ENCODE measurements at regions not wholly inside any gene's neighbourhood (a gene's known extent, or its start where the extent isn't known, plus 50 kb on each side); places are given as distances from the start of the nearest gene placed in this dataset.
"Not testable (repeated sequence)": the region's sequence is repeated elsewhere in the genome, so short reads cannot be mapped to it uniquely, and the experiment has no call there.

- POLR2A ChIA-PET = no interaction called here
- no peak overlapping the region for H3K4me3 Mint-ChIP-seq
- ATAC-seq (ENCODE audit: low read depth) (no peak), DNase-seq (no peak)
- no peak overlapping the region for H3K27ac Mint-ChIP-seq
- no peaks in the 10 kb centered on the region for H3K9me3 Mint-ChIP-seq
- H3K4me1 Mint-ChIP-seq = no peaks in the 10 kb centered on the region
- peaks cover 2% of the 10 kb centered on the region for H3K27me3 Mint-ChIP-seq
- H3K36me3 Mint-ChIP-seq = no peaks in the 10 kb centered on the region
Measured at GRCh38 chr2:117618607-117619006, 195.9 kb upstream of the DDX18 start.

- ATAC-seq (ENCODE audit: low read depth) = no peak
- POLR2A ChIA-PET = no interaction called here
- no peaks in the 10 kb centered on the region for H3K4me1 Mint-ChIP-seq
- no peak overlapping the region for H3K27ac Mint-ChIP-seq
- H3K4me3 Mint-ChIP-seq = no peak overlapping the region
- peaks cover 2% of the 10 kb centered on the region for H3K27me3 Mint-ChIP-seq
- H3K9me3 Mint-ChIP-seq = no peaks in the 10 kb centered on the region
- DNase-seq = no peak
- no peaks in the 10 kb centered on the region for H3K36me3 Mint-ChIP-seq
Measured at GRCh38 chr2:117621326-117621725, 193.2 kb upstream of the DDX18 start.

DNA sequence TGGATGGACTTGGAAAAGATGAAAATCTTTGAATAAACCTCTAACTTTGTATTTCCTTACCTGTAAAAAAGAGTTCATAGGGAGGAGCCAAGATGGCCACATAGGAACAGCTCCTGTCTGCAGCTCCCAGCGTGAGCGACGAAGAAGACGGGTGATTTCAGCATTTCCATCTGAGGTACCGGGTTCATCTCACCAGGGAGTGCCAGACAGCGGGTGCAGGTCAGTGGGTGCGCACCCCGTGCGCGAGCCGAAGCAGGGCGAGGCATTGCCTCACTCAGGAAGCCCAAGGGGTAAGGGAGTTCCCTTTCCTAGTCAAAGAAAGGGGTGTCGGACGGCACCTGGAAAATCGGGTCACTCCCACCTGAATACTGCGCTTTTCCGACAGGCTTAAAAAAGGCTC, 191.3 kb upstream of the DDX18 start:
- POLR2A ChIA-PET; H3K27ac Mint-ChIP-seq; DNase-seq; H3K9me3 Mint-ChIP-seq; H3K4me1 Mint-ChIP-seq; H3K27me3 Mint-ChIP-seq; H3K36me3 Mint-ChIP-seq; ATAC-seq (ENCODE audit: low read depth); H3K4me3 Mint-ChIP-seq: not testable (repeated sequence)

DNA sequence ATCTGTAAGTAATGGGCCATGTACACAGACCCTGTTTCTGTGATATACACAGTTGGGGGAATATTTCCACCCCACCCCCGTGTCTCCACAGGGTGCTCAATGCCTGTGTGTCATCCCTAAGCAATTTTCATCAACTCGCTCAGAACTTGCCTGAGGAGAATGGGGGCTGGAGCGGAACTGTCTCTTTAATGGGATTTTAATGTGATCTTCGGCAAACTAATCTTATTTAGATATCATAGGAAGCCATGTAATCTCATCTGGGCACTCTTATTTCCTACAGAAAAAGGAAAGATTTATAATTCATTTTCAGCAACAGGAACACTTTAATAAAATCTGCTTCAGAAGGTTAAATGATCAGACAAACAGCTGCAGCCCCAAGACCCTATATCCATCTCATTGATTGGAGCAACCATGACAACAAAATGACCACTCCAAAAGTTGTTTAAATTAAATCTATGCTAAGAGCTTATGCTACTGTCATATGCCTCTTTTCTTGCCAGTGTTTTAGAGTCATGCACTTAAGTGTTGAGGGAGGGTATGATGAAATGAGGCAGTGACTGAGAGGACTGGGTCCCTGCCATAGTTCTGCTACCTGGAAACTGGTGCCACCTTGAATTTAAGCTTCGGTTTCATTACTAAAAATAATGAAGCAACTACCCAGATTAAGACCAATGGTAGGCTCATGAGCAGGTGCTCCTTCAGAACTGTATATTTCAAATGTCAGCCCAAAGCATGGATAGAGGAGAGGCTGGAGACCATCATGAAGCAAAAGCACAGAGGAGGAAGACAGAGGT, 183.1 kb upstream of the DDX18 start:
- H3K4me3 Mint-ChIP-seq = no peak overlapping the region
- POLR2A ChIA-PET = no interaction called here
- no peaks in the 10 kb centered on the region for H3K9me3 Mint-ChIP-seq
- no peaks in the 10 kb centered on the region for H3K36me3 Mint-ChIP-seq
- no peak overlapping the region for H3K27ac Mint-ChIP-seq
- no peaks in the 10 kb centered on the region for H3K4me1 Mint-ChIP-seq
- H3K27me3 Mint-ChIP-seq = no peaks in the 10 kb centered on the region
- no peak for DNase-seq
- no peak for ATAC-seq (ENCODE audit: low read depth)

- H3K4me1 Mint-ChIP-seq = no peaks in the 10 kb centered on the region
- H3K27ac Mint-ChIP-seq = no peak overlapping the region
- no peak for DNase-seq
- POLR2A ChIA-PET = no interaction called here
- ATAC-seq (ENCODE audit: low read depth) = no peak
- no peak overlapping the region for H3K4me3 Mint-ChIP-seq
- no peaks in the 10 kb centered on the region for H3K36me3 Mint-ChIP-seq
- no peaks in the 10 kb centered on the region for H3K27me3 Mint-ChIP-seq
- H3K9me3 Mint-ChIP-seq = no peaks in the 10 kb centered on the region
Measured at GRCh38 chr2:117635481-117635880, 179.0 kb upstream of the DDX18 start.

GRCh38 chr2:117639401-117639800, 175.1 kb upstream of the DDX18 start:
- H3K4me1 Mint-ChIP-seq = no peaks in the 10 kb centered on the region
- no peaks in the 10 kb centered on the region for H3K27me3 Mint-ChIP-seq
- H3K9me3 Mint-ChIP-seq = no peaks in the 10 kb centered on the region
- no peaks in the 10 kb centered on the region for H3K36me3 Mint-ChIP-seq
- H3K27ac Mint-ChIP-seq = no peak overlapping the region
- ATAC-seq (ENCODE audit: low read depth) (no peak), DNase-seq (no peak)
- H3K4me3 Mint-ChIP-seq = no peak overlapping the region
- POLR2A ChIA-PET = no interaction called here

DNA sequence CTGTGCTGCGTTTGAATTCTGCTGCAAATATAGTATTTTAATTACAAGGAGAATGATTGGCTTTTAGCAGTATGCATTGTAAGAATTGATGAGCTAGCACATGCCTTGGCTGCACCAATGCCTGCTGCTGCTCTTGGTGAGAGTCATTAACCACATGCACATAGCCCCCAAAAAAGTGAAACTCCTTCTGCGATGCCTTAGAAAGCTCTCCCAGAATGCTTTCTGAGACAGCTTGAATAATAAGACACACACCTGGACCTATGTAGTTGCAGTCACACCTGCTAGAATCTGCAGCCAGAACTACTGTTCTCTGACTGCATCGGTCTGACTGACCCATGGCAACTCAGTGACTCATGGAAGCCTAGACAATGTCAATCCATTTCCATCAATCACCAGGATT, 170.1 kb upstream of the DDX18 start:
- H3K27ac Mint-ChIP-seq = no peak overlapping the region
- H3K27me3 Mint-ChIP-seq = no peaks in the 10 kb centered on the region
- H3K4me3 Mint-ChIP-seq = no peak overlapping the region
- no peaks in the 10 kb centered on the region for H3K36me3 Mint-ChIP-seq
- peaks cover 3% of the 10 kb centered on the region for H3K9me3 Mint-ChIP-seq
- POLR2A ChIA-PET = no interaction called here
- no peaks in the 10 kb centered on the region for H3K4me1 Mint-ChIP-seq
- DNase-seq = no peak
- no peak for ATAC-seq (ENCODE audit: low read depth)

DNA sequence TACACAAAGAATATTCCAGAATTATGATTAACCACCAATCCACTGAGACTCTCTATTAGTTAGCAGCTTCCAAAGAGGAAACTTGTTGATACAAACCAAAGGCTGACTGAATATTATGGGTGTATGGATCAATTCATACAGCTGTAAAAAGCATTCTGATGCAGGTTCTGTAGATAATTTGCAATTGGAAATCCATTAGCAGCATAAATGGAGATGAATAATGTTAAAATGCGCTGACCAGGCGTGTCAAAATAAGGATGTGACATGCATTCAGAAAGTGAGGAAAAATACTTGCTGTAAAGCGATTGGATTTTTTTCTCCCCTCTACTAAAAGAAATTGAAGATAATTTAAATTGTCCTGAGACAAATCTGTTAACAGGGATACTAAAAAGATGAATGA, 169.0 kb upstream of the DDX18 start:
- peaks cover 3% of the 10 kb centered on the region for H3K9me3 Mint-ChIP-seq
- H3K4me3 Mint-ChIP-seq = no peak overlapping the region
- POLR2A ChIA-PET = no interaction called here
- H3K27me3 Mint-ChIP-seq = no peaks in the 10 kb centered on the region
- H3K36me3 Mint-ChIP-seq = no peaks in the 10 kb centered on the region
- DNase-seq (no peak), ATAC-seq (ENCODE audit: low read depth) (no peak)
- H3K27ac Mint-ChIP-seq = no peak overlapping the region
- H3K4me1 Mint-ChIP-seq = no peaks in the 10 kb centered on the region

GRCh38 chr2:117646099-117646498, 168.4 kb upstream of the DDX18 start:
- POLR2A ChIA-PET = no interaction called here
- H3K4me3 Mint-ChIP-seq = no peak overlapping the region
- ATAC-seq (ENCODE audit: low read depth) = no peak
- H3K9me3 Mint-ChIP-seq = peaks cover 3% of the 10 kb centered on the region
- no peak overlapping the region for H3K27ac Mint-ChIP-seq
- no peak for DNase-seq
- no peaks in the 10 kb centered on the region for H3K27me3 Mint-ChIP-seq
- no peaks in the 10 kb centered on the region for H3K4me1 Mint-ChIP-seq
- H3K36me3 Mint-ChIP-seq = no peaks in the 10 kb centered on the region

GRCh38 chr2:117646872-117647271, 167.6 kb upstream of the DDX18 start:
- no peaks in the 10 kb centered on the region for H3K36me3 Mint-ChIP-seq
- DNase-seq (no peak), ATAC-seq (ENCODE audit: low read depth) (no peak)
- peaks cover 3% of the 10 kb centered on the region for H3K9me3 Mint-ChIP-seq
- no peak overlapping the region for H3K27ac Mint-ChIP-seq
- POLR2A ChIA-PET = no interaction called here
- H3K4me3 Mint-ChIP-seq = no peak overlapping the region
- H3K4me1 Mint-ChIP-seq = no peaks in the 10 kb centered on the region
- no peaks in the 10 kb centered on the region for H3K27me3 Mint-ChIP-seq

DNA sequence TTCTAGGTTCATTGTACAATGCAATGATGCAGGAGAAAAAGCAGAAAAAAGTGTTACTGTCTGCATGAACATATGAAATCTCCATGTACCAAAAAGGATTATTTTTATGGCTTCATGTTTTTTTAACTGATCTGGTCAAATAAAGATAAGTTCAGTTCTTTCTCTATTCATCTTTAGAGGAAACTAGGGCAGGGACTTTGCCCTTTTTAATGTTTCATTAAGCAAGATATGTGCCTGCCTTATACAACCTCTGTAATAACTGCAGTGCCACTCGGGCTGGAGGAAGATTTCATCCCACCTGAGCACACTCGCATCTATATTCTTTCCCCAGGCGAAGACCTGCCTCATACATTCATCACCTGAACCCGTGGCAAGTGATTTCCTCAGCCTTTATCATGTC, 157.9 kb upstream of the DDX18 start:
- DNase-seq = no peak
- POLR2A ChIA-PET = no interaction called here
- H3K27me3 Mint-ChIP-seq = no peaks in the 10 kb centered on the region
- ATAC-seq (ENCODE audit: low read depth) = no peak
- H3K4me1 Mint-ChIP-seq = no peaks in the 10 kb centered on the region
- no peak overlapping the region for H3K27ac Mint-ChIP-seq
- H3K4me3 Mint-ChIP-seq = no peak overlapping the region
- no peaks in the 10 kb centered on the region for H3K36me3 Mint-ChIP-seq
- peaks cover 1% of the 10 kb centered on the region for H3K9me3 Mint-ChIP-seq

- ATAC-seq (ENCODE audit: low read depth) = no peak
- H3K9me3 Mint-ChIP-seq = peaks cover 1% of the 10 kb centered on the region
- DNase-seq = no peak
- no peak overlapping the region for H3K27ac Mint-ChIP-seq
- H3K27me3 Mint-ChIP-seq = no peaks in the 10 kb centered on the region
- H3K4me3 Mint-ChIP-seq = no peak overlapping the region
- no peaks in the 10 kb centered on the region for H3K4me1 Mint-ChIP-seq
- POLR2A ChIA-PET = no interaction called here
- no peaks in the 10 kb centered on the region for H3K36me3 Mint-ChIP-seq
Measured at GRCh38 chr2:117661619-117662018, 152.9 kb upstream of the DDX18 start.

DNA sequence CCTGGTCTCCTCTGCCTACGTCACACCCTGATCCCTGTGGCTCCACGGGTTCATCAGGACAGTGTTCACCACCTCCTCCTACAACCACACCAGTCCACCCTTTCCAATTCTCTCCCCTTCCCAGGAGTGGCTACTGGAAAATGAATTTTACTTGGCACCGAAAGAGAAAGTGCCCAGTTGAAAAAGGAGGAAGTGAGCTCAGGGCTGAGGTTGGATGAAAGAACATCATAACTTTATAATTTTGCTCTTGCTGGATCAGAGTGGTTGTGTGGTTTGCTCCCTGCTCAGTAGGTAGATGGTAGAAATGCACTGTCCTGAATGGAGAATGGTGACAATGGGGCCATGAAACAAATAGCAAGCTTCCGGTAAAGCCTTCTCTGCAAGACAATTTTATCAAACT, 140.3 kb upstream of the DDX18 start:
- Mint-ChIP-seq H3K27ac (no peak overlapping the region), H3K9me3 (no peaks in the 10 kb centered on the region), H3K27me3 (no peaks in the 10 kb centered on the region), H3K4me1 (no peaks in the 10 kb centered on the region), H3K36me3 (no peaks in the 10 kb centered on the region), H3K4me3 (no peak overlapping the region)
- DNase-seq = no peak
- no peak for ATAC-seq (ENCODE audit: low read depth)
- POLR2A ChIA-PET = no interaction called here

DNA sequence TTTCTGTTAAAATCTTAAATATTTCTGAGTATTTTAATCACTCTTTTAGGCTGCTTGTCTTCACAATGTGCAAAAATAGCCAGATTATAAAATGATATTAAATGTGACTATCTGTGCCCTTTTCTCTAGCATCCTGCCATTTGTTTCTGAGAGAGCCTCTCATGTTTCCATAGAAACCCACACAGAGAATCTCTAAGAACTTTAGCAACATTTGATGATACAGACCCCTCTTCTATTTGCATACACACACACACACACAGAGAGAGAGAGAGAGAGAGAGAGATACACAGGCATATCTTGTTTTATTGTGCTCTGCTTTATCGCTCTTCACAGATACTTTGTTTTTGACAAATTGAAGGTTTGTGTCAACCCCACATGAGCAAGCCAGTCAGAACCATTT, 134.5 kb upstream of the DDX18 start:
- POLR2A ChIA-PET = no interaction called here
- DNase-seq (no peak), ATAC-seq (ENCODE audit: low read depth) (no peak)
- Mint-ChIP-seq H3K4me3 (no peak overlapping the region), H3K36me3 (no peaks in the 10 kb centered on the region), H3K9me3 (no peaks in the 10 kb centered on the region), H3K27ac (no peak overlapping the region), H3K27me3 (peaks cover 5% of the 10 kb centered on the region), H3K4me1 (no peaks in the 10 kb centered on the region)

- POLR2A ChIA-PET = no interaction called here
- Mint-ChIP-seq H3K9me3 (no peaks in the 10 kb centered on the region), H3K4me1 (no peaks in the 10 kb centered on the region), H3K27ac (no peak overlapping the region), H3K36me3 (no peaks in the 10 kb centered on the region), H3K27me3 (peaks cover 9% of the 10 kb centered on the region), H3K4me3 (no peak overlapping the region)
- no peak for ATAC-seq (ENCODE audit: low read depth)
- no peak for DNase-seq
Measured at GRCh38 chr2:117684919-117685318, 129.6 kb upstream of the DDX18 start.

Measured in activated naive CD8-positive, alpha-beta T cell treated with anti-CD3 and anti-CD28 coated beads, Interleukin-2, amount 10 ng/mL, durations not matched to agents 7 days and 5 days (primary cell).